Hepatocyte (in vitro differentiated cells): ENCODE measurements at regions not wholly inside any gene's neighbourhood (a gene's known extent, or its start where the extent isn't known, plus 50 kb on each side); places are given as distances from the start of the nearest gene placed in this dataset.

Source experiments
- EZH2 ChIP-seq: fragments of 200-600 bp; sonication (generic); IDR thresholded peaks from 2 replicates; pipeline ENCODE4 v1.6.1; 2016; ENCODE audit warnings: antibody characterized with exemption, mild to moderate bottlenecking, borderline replicate concordance
- EZH2phosphoT487 ChIP-seq: fragments of 200-600 bp; sonication (generic); IDR thresholded peaks from one replicate; pipeline ENCODE4 v1.6.1; 2018; ENCODE audit warnings: antibody characterized with exemption, mild to moderate bottlenecking, low read depth, moderate library complexity; ENCODE audit not compliant: unreplicated experiment, severe bottlenecking
- TF ChIP-seq, protein P1 (sequence below): fragments of 200-600 bp; sonication (generic); IDR thresholded peaks from 2 replicates; pipeline ENCODE4 v1.5.1; 2016; ENCODE audit warnings: antibody characterized with exemption, mild to moderate bottlenecking; ENCODE audit not compliant: poor library complexity

DNA sequence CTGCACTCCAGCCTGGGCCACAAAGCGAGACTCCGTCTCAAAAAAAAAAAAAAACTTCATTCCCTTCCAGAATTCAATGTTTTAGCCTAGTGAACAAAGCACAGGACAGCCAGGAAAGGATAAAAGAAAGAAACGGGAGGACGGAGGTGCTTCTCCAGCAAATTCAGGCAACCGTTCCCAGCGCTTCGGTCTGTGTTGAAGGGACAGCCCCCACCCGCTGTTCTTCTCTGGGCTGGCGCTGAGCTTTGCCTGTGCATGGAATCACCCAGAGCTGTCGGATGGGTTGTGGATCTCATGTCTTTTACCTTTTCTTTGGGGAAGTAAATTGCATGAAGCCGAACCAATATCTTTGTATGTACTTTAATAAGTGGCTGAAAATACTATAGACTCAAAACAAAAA lies 248.4 kb upstream of the IRX2 start:
- TF ChIP-seq, protein P1, sequence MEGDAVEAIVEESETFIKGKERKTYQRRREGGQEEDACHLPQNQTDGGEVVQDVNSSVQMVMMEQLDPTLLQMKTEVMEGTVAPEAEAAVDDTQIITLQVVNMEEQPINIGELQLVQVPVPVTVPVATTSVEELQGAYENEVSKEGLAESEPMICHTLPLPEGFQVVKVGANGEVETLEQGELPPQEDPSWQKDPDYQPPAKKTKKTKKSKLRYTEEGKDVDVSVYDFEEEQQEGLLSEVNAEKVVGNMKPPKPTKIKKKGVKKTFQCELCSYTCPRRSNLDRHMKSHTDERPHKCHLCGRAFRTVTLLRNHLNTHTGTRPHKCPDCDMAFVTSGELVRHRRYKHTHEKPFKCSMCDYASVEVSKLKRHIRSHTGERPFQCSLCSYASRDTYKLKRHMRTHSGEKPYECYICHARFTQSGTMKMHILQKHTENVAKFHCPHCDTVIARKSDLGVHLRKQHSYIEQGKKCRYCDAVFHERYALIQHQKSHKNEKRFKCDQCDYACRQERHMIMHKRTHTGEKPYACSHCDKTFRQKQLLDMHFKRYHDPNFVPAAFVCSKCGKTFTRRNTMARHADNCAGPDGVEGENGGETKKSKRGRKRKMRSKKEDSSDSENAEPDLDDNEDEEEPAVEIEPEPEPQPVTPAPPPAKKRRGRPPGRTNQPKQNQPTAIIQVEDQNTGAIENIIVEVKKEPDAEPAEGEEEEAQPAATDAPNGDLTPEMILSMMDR: no peak
- TF ChIP-seq EZH2 (no peak), EZH2phosphoT487 (no peak)
